Raji (cell line): ENCODE measurements at regions not wholly inside any gene's neighbourhood (a gene's known extent, or its start where the extent isn't known, plus 50 kb on each side); places are given as distances from the start of the nearest gene placed in this dataset.

ENCODE experiments used
- POLR2A ChIP-seq: IDR thresholded peaks from 2 replicates; pipeline ENCODE4 v1.6.1; 2011; ENCODE audit warnings: low read depth, low read length, control low read depth; ENCODE audit not compliant: insufficient read depth

- TF ChIP-seq POLR2A: no peak
Observed at GRCh38 chr2:172193331-172194089, 90.8 kb upstream of the DLX2 start.

- no peak for TF ChIP-seq POLR2A
Observed at GRCh38 chr2:172195836-172196376, 93.2 kb upstream of the DLX2 start.

DNA sequence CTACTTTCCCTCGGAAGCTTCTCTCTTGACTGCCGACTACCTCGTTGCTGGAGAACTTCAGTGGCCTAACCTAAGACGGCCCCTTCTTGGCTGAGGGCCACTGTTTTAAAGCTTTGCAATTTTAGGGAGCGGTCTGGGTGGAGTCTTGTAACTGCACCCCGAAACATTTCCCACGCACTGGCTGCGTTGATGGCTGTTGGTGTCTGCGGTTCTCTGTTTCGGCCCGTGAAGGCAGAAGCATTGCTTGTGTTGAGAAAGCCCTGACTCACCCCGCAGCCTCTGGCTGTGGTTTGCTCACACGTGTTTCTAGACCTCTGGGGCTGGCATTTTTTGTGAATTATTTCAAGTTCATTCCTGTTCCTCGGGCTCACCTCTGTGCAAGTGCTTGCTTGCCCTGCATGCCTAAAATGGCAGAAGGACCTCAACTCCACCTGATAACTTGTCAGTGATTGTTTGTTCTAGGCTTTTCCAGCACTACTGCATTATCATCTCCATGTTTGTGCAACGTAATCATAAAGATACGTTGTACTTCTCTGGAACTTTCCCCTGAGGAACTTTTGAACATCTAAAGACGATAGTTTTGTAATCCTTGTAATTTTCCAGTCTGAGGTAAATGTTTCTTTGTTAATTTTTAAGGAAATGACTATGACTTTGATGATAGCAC lies 94.2 kb upstream of the DLX2 start:
- TF ChIP-seq POLR2A: no peak

DNA sequence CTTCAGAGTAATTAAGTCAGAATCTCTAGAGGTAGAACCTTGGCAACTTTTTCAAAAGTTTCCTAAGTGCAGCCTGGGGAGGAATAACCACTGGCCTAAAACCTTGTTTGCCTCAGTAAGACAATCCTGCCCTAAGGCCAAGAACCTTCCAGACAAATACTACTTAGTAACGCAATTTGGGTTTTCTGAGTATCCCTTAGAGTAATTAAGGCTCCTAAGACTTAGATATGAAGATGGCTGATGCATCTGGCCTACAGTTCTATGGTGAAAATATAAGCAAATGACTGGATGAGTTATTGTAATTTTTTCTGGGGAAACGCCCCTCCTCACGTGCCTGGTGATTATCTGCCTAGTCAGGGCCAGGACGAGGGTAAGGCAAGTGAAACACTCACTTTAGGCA lies 95.7 kb upstream of the DLX2 start:
- no peak for TF ChIP-seq POLR2A

DNA sequence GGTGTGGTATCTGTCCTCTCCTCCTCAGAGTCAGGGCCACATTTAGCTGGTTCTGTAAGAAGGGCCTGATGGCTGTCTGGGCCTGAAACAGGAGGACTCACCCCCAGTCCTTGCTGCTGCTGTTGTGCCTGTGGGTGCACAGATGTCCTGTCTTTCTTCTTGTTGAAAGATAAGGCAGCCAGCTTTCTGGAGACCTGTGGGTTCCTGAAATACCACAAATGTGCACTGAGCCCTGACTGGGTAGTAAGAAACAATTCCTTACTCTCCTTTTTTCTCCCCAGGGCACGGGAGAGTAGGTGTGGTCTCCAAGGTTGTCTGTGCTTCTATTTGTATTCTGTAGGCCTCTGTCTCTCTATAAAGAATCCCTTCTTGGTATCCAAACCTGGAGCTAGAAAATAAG lies 96.2 kb upstream of the DLX2 start:
- no peak for TF ChIP-seq POLR2A

DNA sequence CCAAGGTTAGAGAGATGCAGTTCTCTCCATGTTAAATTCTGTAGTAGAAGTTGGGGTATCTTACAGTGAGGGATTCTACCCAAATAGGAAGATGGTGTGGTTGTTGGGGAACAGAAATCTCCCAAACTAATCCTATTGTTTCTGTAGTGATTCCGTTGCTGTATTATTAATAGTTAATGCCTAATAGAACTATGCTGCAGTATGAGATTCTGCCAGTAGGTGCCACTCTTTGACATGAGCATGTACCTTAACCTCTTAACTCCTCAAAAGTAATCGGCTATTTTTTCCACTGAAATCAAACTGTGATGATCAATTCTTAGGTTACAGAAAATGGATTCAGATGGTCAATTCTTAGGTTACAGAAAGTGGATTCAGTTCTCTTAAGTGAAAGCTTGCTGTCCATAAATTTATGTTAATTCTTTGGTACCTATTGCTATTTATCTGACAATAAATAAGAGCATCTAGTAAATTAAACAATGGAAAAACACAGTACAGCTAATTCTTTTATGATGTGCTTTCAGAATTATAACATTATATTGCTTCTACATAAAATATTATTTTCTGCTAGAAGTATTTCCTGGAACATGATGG lies 97.9 kb upstream of the DLX2 start:
- no peak for TF ChIP-seq POLR2A

GRCh38 chr2:172204309-172204708 lies 101.6 kb upstream of the DLX2 start:
- TF ChIP-seq POLR2A: no peak

DNA sequence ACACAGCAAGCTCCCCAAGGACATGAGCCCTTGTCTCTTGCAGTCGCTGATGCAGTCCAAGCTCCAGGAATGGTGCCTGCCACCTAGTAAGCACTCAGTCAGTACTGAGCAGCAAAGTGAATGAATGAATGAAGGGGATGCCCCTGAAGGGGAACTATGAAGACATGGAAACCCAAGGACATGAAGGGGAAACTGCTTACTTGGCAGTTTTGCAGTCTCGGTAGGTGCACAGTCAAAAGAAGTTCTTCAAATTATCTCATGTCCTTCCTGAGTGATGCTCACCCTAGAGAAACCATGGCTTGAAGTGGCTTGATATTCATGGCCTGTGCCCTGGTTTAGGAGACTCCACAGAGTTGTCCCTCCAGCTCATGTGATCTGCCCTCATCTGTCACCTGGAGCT lies 102.1 kb upstream of the DLX2 start:
- TF ChIP-seq POLR2A: no peak

DNA sequence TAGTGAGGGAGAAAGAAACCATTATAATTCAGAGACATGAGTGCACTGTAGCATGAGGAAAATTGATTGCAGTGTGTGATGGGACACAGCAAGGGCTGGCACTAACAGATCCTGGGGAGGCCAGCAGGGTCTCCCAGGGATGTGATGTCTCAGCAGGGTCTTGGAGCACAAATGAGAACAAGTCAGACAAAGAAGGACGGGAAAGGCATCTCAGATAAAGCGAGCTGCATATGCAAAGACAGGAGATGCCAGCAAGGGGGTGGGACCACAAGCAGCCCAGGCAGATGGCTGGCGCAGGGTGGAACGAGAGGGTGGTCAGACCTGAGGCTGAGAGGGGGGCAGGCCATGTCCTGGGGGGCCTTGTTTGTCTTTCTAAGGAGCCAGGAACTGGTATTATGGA lies 102.6 kb upstream of the DLX2 start:
- no peak for TF ChIP-seq POLR2A

DNA sequence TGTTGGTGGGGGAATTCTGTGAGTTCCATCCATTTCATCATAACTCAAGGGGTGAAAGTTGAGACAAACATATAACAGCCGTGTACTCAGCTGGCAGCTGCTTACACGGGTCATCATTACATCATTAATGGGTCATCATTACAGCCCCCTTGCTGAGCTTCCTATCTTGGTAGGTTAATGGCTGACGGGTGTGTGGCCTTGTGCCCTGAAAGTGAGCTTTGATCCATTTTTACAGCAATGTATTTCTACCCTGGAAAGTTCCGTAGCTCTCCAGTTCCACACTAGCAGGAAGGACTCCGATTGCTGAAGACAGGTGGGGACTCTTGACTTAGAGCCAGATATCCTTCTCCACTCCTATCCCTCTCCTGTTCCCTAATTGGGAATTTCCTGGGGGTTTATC lies 105.2 kb upstream of the DLX2 start:
- no peak for TF ChIP-seq POLR2A

DNA sequence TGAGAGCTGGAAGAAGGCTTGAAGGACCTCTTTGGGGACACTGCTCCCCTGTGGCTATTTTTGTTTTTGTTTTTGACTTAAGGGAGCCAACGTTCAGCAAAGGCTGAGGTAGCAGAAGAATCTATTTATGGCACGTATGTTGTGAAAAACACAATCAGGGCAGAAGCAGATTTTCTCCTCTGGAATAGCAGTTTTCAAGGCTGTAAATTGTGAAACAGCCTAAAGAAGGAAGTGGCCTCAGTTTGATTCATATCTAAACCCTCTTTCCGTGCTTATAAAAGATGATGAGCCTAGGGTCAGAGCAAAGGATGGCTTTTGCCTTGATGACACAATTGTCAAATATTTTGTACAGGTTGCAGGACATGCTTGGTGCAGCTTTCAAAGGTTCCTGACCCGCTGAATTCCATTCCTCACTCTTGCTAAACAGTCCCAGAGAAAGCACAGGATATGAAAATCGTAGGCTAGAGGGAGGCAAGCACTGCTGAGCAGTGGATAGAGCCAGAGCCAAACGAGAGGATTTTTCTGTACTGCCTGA lies 106.2 kb upstream of the DLX2 start:
- TF ChIP-seq POLR2A: no peak

- TF ChIP-seq POLR2A: no peak
Observed at GRCh38 chr2:172210599-172210998, 107.9 kb upstream of the DLX2 start.

GRCh38 chr2:172211512-172211911 lies 108.8 kb upstream of the DLX2 start:
- TF ChIP-seq POLR2A: no peak

DNA sequence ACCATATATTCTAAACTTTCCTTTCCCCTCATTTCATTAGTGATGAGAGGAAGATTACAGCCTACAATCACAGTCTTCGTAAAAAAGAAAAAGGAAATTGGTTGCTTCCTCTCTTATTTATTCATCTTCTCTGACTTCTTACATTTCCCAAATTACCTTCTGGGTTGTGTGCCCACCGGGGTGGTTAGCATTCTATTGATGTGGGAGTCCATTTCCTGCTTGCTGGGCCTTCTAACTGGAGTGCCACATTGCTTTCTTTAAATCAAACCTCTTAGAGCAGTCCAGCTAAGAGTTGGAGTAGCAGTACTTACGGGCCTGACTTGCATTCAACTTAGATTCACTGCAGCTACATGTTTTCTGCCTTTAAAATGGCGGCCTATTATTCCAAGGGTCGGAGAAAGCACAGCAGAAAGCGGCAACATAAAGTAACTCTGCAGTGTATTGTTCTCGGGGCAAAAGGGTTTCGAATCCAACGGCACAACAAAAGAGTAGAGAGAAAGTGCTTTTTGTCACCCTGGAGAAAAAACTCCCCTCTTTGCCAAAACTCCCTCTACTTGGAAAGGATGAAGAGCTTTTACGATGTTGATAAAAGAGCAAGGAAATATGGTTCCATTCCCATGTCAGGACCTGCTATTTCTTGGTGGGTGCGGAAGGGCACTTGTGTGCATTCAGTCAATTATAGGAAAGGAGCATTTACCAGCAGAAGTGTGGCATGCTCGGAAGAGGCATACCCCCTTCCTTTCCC lies 110.6 kb upstream of the DLX2 start:
- no peak for TF ChIP-seq POLR2A

DNA sequence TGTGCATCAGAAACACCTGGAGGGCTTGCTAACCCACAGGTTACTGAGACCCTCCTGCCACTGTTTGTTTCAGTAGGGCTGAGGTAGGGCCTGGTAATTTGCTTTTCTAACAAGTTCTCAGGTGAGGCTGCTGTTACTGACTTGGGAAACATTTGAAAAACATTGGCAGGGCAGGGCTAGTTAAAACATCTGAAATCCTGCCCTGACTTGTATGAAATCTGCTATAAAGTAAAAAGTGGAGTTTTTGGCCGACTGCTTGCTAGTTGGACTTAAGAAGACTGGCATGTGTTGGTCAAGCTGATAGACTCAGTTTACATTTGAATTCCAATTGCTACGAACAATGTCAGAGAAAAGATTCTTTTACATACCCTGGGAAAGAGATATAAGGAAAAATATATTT lies 111.6 kb upstream of the DLX2 start:
- TF ChIP-seq POLR2A: no peak
